ENCODE measurements at regions not wholly inside any gene's neighbourhood (a gene's known extent, or its start where the extent isn't known, plus 50 kb on each side); places are given as distances from the start of the nearest gene placed in this dataset.

DNA sequence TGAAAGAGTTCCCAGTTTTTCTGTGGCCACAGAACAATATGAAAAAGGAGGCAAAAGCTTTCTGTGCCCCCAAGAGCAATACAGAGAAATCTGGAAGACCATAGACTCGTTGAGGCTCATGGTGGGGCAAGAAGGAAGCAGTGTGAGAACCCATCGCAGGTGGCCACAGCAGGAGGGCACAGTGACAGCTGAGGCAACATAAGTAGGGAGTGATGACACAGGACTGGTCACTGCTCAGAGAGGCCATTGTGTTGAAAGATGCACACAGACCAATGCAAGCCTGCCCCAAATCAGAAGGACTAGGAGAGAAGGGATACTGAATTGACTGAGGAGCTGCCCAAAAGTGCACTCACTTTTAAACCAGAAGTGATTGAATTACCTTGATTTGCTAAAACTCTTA, 483.6 kb downstream of the EPHA4 start:
- TF ChIP-seq, protein P1, sequence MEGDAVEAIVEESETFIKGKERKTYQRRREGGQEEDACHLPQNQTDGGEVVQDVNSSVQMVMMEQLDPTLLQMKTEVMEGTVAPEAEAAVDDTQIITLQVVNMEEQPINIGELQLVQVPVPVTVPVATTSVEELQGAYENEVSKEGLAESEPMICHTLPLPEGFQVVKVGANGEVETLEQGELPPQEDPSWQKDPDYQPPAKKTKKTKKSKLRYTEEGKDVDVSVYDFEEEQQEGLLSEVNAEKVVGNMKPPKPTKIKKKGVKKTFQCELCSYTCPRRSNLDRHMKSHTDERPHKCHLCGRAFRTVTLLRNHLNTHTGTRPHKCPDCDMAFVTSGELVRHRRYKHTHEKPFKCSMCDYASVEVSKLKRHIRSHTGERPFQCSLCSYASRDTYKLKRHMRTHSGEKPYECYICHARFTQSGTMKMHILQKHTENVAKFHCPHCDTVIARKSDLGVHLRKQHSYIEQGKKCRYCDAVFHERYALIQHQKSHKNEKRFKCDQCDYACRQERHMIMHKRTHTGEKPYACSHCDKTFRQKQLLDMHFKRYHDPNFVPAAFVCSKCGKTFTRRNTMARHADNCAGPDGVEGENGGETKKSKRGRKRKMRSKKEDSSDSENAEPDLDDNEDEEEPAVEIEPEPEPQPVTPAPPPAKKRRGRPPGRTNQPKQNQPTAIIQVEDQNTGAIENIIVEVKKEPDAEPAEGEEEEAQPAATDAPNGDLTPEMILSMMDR (IDR thresholded peaks at IDR 0.05): no peak
- no peak for TF ChIP-seq EP300 (IDR thresholded peaks at IDR 0.05)
- TF ChIP-seq POLR2A (IDR thresholded peaks at IDR 0.05): no peak
